SW 1271 (cell line): ENCODE measurements at regions not wholly inside any gene's neighbourhood (a gene's known extent, or its start where the extent isn't known, plus 50 kb on each side); places are given as distances from the start of the nearest gene placed in this dataset.

Experiments used
- DNase-seq, 2 experiments: peaks; one replicate each; lab custom pipeline; 2025; lab: John Stamatoyannopoulos, UW

- no peak for DNase-seq
Observed at GRCh38 chr9:4921449-4921848, 63.6 kb upstream of the JAK2 start.

- DNase-seq, result no peak
Observed at GRCh38 chr9:4922101-4922500, 63.0 kb upstream of the JAK2 start.

DNA sequence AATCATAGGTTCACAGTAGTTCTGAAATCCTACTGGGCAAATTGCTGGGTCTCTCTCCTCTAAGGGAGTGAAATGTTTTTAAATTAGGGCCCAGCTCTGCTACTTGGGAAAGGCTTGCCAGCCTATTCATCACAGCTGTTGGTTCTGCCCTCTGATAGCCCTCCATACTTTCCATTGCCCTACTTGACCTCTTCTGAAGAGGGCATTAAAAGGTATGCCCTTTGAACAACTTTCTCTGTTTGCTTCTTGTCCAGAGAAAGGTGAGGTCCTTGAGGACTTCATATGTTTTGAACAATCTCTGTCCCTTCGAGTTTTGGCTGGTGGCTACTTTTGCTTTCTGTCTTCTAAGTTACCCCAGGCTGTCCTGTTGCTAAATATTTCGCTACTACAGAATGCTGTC, 62.3 kb upstream of the JAK2 start:
- DNase-seq, result no peak

DNA sequence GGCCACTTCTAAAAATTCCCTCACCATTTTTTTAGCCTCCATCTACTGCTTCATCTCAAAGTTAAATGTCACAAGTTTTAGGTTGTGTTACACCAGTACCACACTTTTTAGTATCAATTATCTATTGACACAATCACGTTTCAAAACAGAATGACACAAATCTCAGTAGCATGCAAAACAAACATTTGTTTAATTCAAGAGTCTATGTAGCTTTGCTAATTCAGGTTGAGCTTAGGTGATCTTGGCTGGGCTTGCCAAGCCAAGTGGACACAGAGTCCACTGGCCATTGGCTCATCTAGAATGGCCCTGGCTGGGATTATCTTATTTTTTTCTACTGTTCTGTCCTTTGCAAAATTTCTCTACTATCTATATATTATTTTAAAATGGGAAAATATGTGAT, 61.9 kb upstream of the JAK2 start:
- no peak for DNase-seq

GRCh38 chr9:4923580-4924544, 61.2 kb upstream of the JAK2 start:
- peak in 1 of 2 experiments; percentile 5 for DNase-seq

- DNase-seq, result no peak
Observed at GRCh38 chr9:4926239-4926638, 58.8 kb upstream of the JAK2 start.

DNA sequence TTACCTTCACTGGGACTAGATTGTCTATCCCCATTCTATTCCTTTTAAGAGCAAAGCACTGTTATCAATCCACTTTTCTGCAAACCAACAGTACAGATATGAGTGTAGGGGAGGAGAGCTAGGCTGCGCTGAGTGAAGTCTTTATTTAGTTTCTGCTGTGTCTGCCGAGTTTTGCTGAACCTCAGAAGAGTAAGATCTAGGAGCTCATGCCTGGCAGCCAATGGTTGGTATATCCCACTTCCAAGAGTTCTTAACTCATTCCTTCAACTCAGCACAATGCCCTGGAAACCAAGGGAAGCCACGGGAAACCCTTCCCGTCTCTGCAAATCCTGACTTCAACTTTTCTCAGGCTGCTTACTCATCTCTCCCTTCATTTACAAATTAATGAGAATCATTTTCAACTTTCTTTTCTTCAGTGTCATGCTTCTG, 58.0 kb upstream of the JAK2 start:
- DNase-seq, result no peak

DNA sequence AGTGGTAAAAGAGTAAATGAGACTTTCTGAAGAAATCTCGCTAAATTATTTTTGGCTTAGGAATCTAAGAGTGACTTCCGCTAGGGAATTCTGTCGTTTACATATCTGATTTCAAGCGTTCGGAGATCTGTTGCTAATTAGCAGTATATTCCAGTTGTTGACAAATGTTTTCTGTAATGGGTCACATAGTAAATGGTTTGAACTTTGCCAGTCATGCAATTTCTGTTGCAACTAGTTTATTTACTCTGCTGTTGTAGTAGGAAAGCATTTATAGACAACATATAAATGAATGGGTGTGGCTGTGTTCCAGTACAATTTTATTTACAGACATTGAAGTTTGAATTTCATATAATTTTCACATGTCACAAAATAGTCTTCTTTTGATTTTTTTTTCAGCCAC, 57.4 kb upstream of the JAK2 start:
- no peak for DNase-seq

DNA sequence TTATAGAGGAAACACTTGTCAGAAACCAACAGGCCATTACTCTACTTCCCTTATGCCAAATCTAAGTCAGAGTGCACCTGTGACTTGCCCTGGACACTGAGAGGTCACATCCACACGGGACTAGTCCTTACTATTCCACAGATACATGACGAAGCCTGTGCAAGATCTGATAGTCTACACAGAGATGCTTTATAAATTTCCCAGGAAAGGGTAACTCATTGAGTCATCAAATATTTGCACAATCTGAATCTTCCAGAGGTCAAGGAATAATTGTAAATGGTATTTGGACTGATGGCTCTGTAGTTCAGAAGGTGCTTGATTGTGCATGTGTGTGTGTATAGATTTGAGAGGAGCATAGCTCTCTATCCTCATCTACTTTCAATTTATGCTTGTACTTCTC, 55.2 kb upstream of the JAK2 start:
- no peak for DNase-seq

- no peak for DNase-seq
Observed at GRCh38 chr9:4932681-4933080, 52.4 kb upstream of the JAK2 start.

- no peak for DNase-seq
Observed at GRCh38 chr9:4933177-4933576, 51.9 kb upstream of the JAK2 start.

- DNase-seq, result no peak
Observed at GRCh38 chr9:4933861-4934260, 51.2 kb upstream of the JAK2 start.

GRCh38 chr9:4935001-4935672, 49.9 kb upstream of the JAK2 start:
- no peak for DNase-seq
